Keratinocyte (primary cell): ENCODE measurements at regions not wholly inside any gene's neighbourhood (a gene's known extent, or its start where the extent isn't known, plus 50 kb on each side); places are given as distances from the start of the nearest gene placed in this dataset.

ENCODE experiments used
- EZH2 ChIP-seq: IDR thresholded peaks from one replicate; pipeline ENCODE4 v1.6.1; 2012; ENCODE audit warnings: inconsistent platforms, mild to moderate bottlenecking, low read length, moderate library complexity
- TF ChIP-seq, protein P1 (sequence below), 3 experiments: IDR thresholded peaks in 1 of 3; conservative IDR thresholded peaks in 1 of 3; optimal IDR thresholded peaks in 1 of 3; 2 replicates in 2 of 3; 3 replicates in 1 of 3; pipeline versions ENCODE3 to v1.5.1; 2011; ENCODE audit warnings: low read length in 3 of 3, mild to moderate bottlenecking in 3 of 3, moderate library complexity in 2 of 3, control low read depth in 1 of 3, inconsistent platforms in 1 of 3; ENCODE audit not compliant: insufficient read depth in 2 of 3; ENCODE audit errors: extremely low read depth in 1 of 3

- TF ChIP-seq, protein P1, sequence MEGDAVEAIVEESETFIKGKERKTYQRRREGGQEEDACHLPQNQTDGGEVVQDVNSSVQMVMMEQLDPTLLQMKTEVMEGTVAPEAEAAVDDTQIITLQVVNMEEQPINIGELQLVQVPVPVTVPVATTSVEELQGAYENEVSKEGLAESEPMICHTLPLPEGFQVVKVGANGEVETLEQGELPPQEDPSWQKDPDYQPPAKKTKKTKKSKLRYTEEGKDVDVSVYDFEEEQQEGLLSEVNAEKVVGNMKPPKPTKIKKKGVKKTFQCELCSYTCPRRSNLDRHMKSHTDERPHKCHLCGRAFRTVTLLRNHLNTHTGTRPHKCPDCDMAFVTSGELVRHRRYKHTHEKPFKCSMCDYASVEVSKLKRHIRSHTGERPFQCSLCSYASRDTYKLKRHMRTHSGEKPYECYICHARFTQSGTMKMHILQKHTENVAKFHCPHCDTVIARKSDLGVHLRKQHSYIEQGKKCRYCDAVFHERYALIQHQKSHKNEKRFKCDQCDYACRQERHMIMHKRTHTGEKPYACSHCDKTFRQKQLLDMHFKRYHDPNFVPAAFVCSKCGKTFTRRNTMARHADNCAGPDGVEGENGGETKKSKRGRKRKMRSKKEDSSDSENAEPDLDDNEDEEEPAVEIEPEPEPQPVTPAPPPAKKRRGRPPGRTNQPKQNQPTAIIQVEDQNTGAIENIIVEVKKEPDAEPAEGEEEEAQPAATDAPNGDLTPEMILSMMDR (optimal IDR thresholded peaks at IDR 0.05 in 1 of 3, IDR thresholded peaks at IDR 0.05 in 1 of 3, conservative IDR thresholded peaks at IDR 0.05 in 1 of 3; ENCODE audit: extremely low read depth in 1 of 3, insufficient read depth in 2 of 3, low read length in 3 of 3): no peak
- TF ChIP-seq EZH2: no peak
Observed at GRCh38 chr20:53889411-53890148, 180.8 kb downstream of the BCAS1 start.
